Activated naive CD8-positive, alpha-beta T cell treated with anti-CD3 and anti-CD28 coated beads, Interleukin-2, amount 50 U/mL, for 24 hours (primary cell): ENCODE measurements at regions not wholly inside any gene's neighbourhood (a gene's known extent, or its start where the extent isn't known, plus 50 kb on each side); places are given as distances from the start of the nearest gene placed in this dataset.

ENCODE experiments used
- ATAC-seq: fragments of 150-1000 bp; cut with Tn5 transposase; one replicate; pipeline ENCODE4 v1.10.0; 2021
- DNase-seq: peaks from one replicate; pipeline ENCODE4 v3.0.0; 2021
- H3K27ac Mint-ChIP-seq: one replicate; pipeline ENCODE4 v1.8.0; 2021; ENCODE audit warnings: mild to moderate bottlenecking, mixed read lengths
- H3K27me3 Mint-ChIP-seq: one replicate; pipeline ENCODE4 v1.8.0; 2021; ENCODE audit warnings: mixed read lengths
- H3K36me3 Mint-ChIP-seq: one replicate; pipeline ENCODE4 v1.8.0; 2021; ENCODE audit warnings: low read depth, mixed read lengths
- H3K4me1 Mint-ChIP-seq: one replicate; pipeline ENCODE4 v1.8.0; 2021; ENCODE audit warnings: mixed read lengths
- H3K4me3 Mint-ChIP-seq: one replicate; pipeline ENCODE4 v1.8.0; 2021; ENCODE audit warnings: mild to moderate bottlenecking, moderate library complexity, mixed read lengths
- H3K9me3 Mint-ChIP-seq: one replicate; pipeline ENCODE4 v1.8.0; 2021; ENCODE audit warnings: mixed read lengths

GRCh38 chr18:60585670-60586069 is 213.1 kb upstream of the MC4R start:
- Mint-ChIP-seq H3K4me1 (no peaks in the 10 kb centered on the region), H3K9me3 (no peaks in the 10 kb centered on the region), H3K4me3 (no peak overlapping the region), H3K27me3 (no peaks in the 10 kb centered on the region), H3K36me3 (no peaks in the 10 kb centered on the region), H3K27ac (no peak overlapping the region)
- DNase-seq (no peak), ATAC-seq (no peak)

GRCh38 chr18:60593249-60593648 is 220.7 kb upstream of the MC4R start:
- no peaks in the 10 kb centered on the region for H3K9me3 Mint-ChIP-seq
- H3K27me3 Mint-ChIP-seq, result no peaks in the 10 kb centered on the region
- no peaks in the 10 kb centered on the region for H3K36me3 Mint-ChIP-seq
- ATAC-seq, result no peak
- no peak overlapping the region for H3K27ac Mint-ChIP-seq
- no peak overlapping the region for H3K4me3 Mint-ChIP-seq
- DNase-seq, result no peak
- H3K4me1 Mint-ChIP-seq, result no peaks in the 10 kb centered on the region

- no peaks in the 10 kb centered on the region for H3K4me1 Mint-ChIP-seq
- H3K27ac Mint-ChIP-seq, result no peak overlapping the region
- H3K4me3 Mint-ChIP-seq, result no peak overlapping the region
- no peaks in the 10 kb centered on the region for H3K9me3 Mint-ChIP-seq
- H3K36me3 Mint-ChIP-seq, result no peaks in the 10 kb centered on the region
- DNase-seq (no peak), ATAC-seq (no peak)
- no peaks in the 10 kb centered on the region for H3K27me3 Mint-ChIP-seq
Measured at GRCh38 chr18:60596928-60597327, 224.4 kb upstream of the MC4R start.

GRCh38 chr18:60599267-60599666 is 226.7 kb upstream of the MC4R start:
- no peaks in the 10 kb centered on the region for H3K4me1 Mint-ChIP-seq
- H3K9me3 Mint-ChIP-seq, result no peaks in the 10 kb centered on the region
- ATAC-seq (no peak), DNase-seq (no peak)
- no peaks in the 10 kb centered on the region for H3K27me3 Mint-ChIP-seq
- no peaks in the 10 kb centered on the region for H3K36me3 Mint-ChIP-seq
- no peak overlapping the region for H3K4me3 Mint-ChIP-seq
- no peak overlapping the region for H3K27ac Mint-ChIP-seq

- no peaks in the 10 kb centered on the region for H3K4me1 Mint-ChIP-seq
- ATAC-seq, result no peak
- H3K27ac Mint-ChIP-seq, result no peak overlapping the region
- no peaks in the 10 kb centered on the region for H3K27me3 Mint-ChIP-seq
- no peaks in the 10 kb centered on the region for H3K9me3 Mint-ChIP-seq
- no peaks in the 10 kb centered on the region for H3K36me3 Mint-ChIP-seq
- no peak for DNase-seq
- H3K4me3 Mint-ChIP-seq, result no peak overlapping the region
Measured at GRCh38 chr18:60599995-60600394, 227.4 kb upstream of the MC4R start.

GRCh38 chr18:60601249-60601648 is 228.7 kb upstream of the MC4R start:
- no peaks in the 10 kb centered on the region for H3K27me3 Mint-ChIP-seq
- H3K4me3 Mint-ChIP-seq, result no peak overlapping the region
- no peaks in the 10 kb centered on the region for H3K9me3 Mint-ChIP-seq
- no peak for DNase-seq
- ATAC-seq, result no peak
- no peaks in the 10 kb centered on the region for H3K36me3 Mint-ChIP-seq
- H3K27ac Mint-ChIP-seq, result no peak overlapping the region
- H3K4me1 Mint-ChIP-seq, result no peaks in the 10 kb centered on the region

- H3K36me3 Mint-ChIP-seq, result no peaks in the 10 kb centered on the region
- H3K4me3 Mint-ChIP-seq, result no peak overlapping the region
- H3K4me1 Mint-ChIP-seq, result no peaks in the 10 kb centered on the region
- no peak for DNase-seq
- H3K27me3 Mint-ChIP-seq, result no peaks in the 10 kb centered on the region
- peaks cover 6% of the 10 kb centered on the region for H3K9me3 Mint-ChIP-seq
- no peak for ATAC-seq
- no peak overlapping the region for H3K27ac Mint-ChIP-seq
Measured at GRCh38 chr18:60623331-60623730, 250.8 kb upstream of the MC4R start.

GRCh38 chr18:60624207-60624606 is 251.6 kb upstream of the MC4R start:
- Mint-ChIP-seq H3K27me3 (no peaks in the 10 kb centered on the region), H3K9me3 (peaks cover 6% of the 10 kb centered on the region), H3K4me3 (no peak overlapping the region), H3K4me1 (no peaks in the 10 kb centered on the region), H3K27ac (no peak overlapping the region), H3K36me3 (no peaks in the 10 kb centered on the region)
- ATAC-seq (no peak), DNase-seq (no peak)

GRCh38 chr18:60639836-60640235 is 267.3 kb upstream of the MC4R start:
- no peaks in the 10 kb centered on the region for H3K27me3 Mint-ChIP-seq
- no peak for DNase-seq
- H3K27ac Mint-ChIP-seq, result no peak overlapping the region
- no peaks in the 10 kb centered on the region for H3K36me3 Mint-ChIP-seq
- ATAC-seq, result no peak
- H3K9me3 Mint-ChIP-seq, result peaks cover 8% of the 10 kb centered on the region
- no peak overlapping the region for H3K4me3 Mint-ChIP-seq
- no peaks in the 10 kb centered on the region for H3K4me1 Mint-ChIP-seq

GRCh38 chr18:60643009-60643408 is 270.4 kb upstream of the MC4R start:
- no peaks in the 10 kb centered on the region for H3K36me3 Mint-ChIP-seq
- no peaks in the 10 kb centered on the region for H3K4me1 Mint-ChIP-seq
- peaks cover 8% of the 10 kb centered on the region for H3K9me3 Mint-ChIP-seq
- ATAC-seq (no peak), DNase-seq (no peak)
- no peak overlapping the region for H3K27ac Mint-ChIP-seq
- H3K27me3 Mint-ChIP-seq, result no peaks in the 10 kb centered on the region
- no peak overlapping the region for H3K4me3 Mint-ChIP-seq

- no peak for DNase-seq
- Mint-ChIP-seq H3K27ac (no peak overlapping the region), H3K36me3 (no peaks in the 10 kb centered on the region), H3K27me3 (no peaks in the 10 kb centered on the region), H3K4me3 (no peak overlapping the region), H3K4me1 (no peaks in the 10 kb centered on the region), H3K9me3 (no peaks in the 10 kb centered on the region)
- ATAC-seq, result no peak
Measured at GRCh38 chr18:60646725-60647124, 274.1 kb upstream of the MC4R start.

- H3K36me3 Mint-ChIP-seq, result no peaks in the 10 kb centered on the region
- no peaks in the 10 kb centered on the region for H3K4me1 Mint-ChIP-seq
- H3K4me3 Mint-ChIP-seq, result no peak overlapping the region
- H3K27me3 Mint-ChIP-seq, result no peaks in the 10 kb centered on the region
- no peak overlapping the region for H3K27ac Mint-ChIP-seq
- ATAC-seq (no peak), DNase-seq (no peak)
- H3K9me3 Mint-ChIP-seq, result no peaks in the 10 kb centered on the region
Measured at GRCh38 chr18:60649107-60649506, 276.5 kb upstream of the MC4R start.

- no peak overlapping the region for H3K4me3 Mint-ChIP-seq
- H3K36me3 Mint-ChIP-seq, result no peaks in the 10 kb centered on the region
- ATAC-seq (no peak), DNase-seq (no peak)
- H3K27ac Mint-ChIP-seq, result no peak overlapping the region
- no peaks in the 10 kb centered on the region for H3K4me1 Mint-ChIP-seq
- no peaks in the 10 kb centered on the region for H3K9me3 Mint-ChIP-seq
- H3K27me3 Mint-ChIP-seq, result no peaks in the 10 kb centered on the region
Measured at GRCh38 chr18:60649842-60650536, 277.4 kb upstream of the MC4R start.

- H3K4me3 Mint-ChIP-seq, result no peak overlapping the region
- DNase-seq (no peak), ATAC-seq (no peak)
- H3K27me3 Mint-ChIP-seq, result no peaks in the 10 kb centered on the region
- no peaks in the 10 kb centered on the region for H3K4me1 Mint-ChIP-seq
- no peak overlapping the region for H3K27ac Mint-ChIP-seq
- H3K9me3 Mint-ChIP-seq, result peaks cover 4% of the 10 kb centered on the region
- H3K36me3 Mint-ChIP-seq, result no peaks in the 10 kb centered on the region
Measured at GRCh38 chr18:60654298-60654697, 281.7 kb upstream of the MC4R start.

GRCh38 chr18:60656553-60656952 is 284.0 kb upstream of the MC4R start:
- no peak for ATAC-seq
- no peak overlapping the region for H3K4me3 Mint-ChIP-seq
- H3K27ac Mint-ChIP-seq, result no peak overlapping the region
- no peaks in the 10 kb centered on the region for H3K4me1 Mint-ChIP-seq
- peaks cover 4% of the 10 kb centered on the region for H3K9me3 Mint-ChIP-seq
- DNase-seq, result no peak
- no peaks in the 10 kb centered on the region for H3K27me3 Mint-ChIP-seq
- no peaks in the 10 kb centered on the region for H3K36me3 Mint-ChIP-seq

GRCh38 chr18:60662491-60662890 is 289.9 kb upstream of the MC4R start:
- H3K27me3 Mint-ChIP-seq, result no peaks in the 10 kb centered on the region
- DNase-seq (no peak), ATAC-seq (no peak)
- H3K27ac Mint-ChIP-seq, result no peak overlapping the region
- H3K4me1 Mint-ChIP-seq, result no peaks in the 10 kb centered on the region
- peaks cover 3% of the 10 kb centered on the region for H3K9me3 Mint-ChIP-seq
- no peaks in the 10 kb centered on the region for H3K36me3 Mint-ChIP-seq
- no peak overlapping the region for H3K4me3 Mint-ChIP-seq
